GM23338 (cell line): ENCODE measurements at regions not wholly inside any gene's neighbourhood (a gene's known extent, or its start where the extent isn't known, plus 50 kb on each side); places are given as distances from the start of the nearest gene placed in this dataset.

ENCODE experiments used
- ATAC-seq: fragments of 200-7000 bp; cut with Tn5 transposase; 3 replicates; pipeline ENCODE4 v1.9.1; 2020
- DNase-seq: peaks from one replicate; pipeline ENCODE4 v3.0.0-alpha.2; 2015; ENCODE audit warnings: low spot score
- H2AFZ ChIP-seq: fragments of 200-600 bp; sonication (generic); 2 replicates; pipeline ENCODE4 v1.8.0; 2016; ENCODE audit warnings: antibody characterized with exemption, mild to moderate bottlenecking, moderate library complexity
- H3F3A ChIP-seq: fragments of 200-600 bp; sonication (generic); replicated peaks from 2 replicates; pipeline ENCODE4 v1.8.0; 2017; ENCODE audit warnings: antibody characterized with exemption, mixed run types, low read depth
- H3K27ac ChIP-seq: fragments of 200-600 bp; sonication (generic); 2 replicates; pipeline ENCODE4 v1.6.1; 2016; ENCODE audit warnings: low read depth
- H3K27me3 ChIP-seq: fragments of 200-600 bp; sonication (generic); 2 replicates; pipeline ENCODE4 v1.8.0; 2016; ENCODE audit warnings: mild to moderate bottlenecking, mixed run types, moderate library complexity; ENCODE audit not compliant: insufficient read depth
- H3K36me3 ChIP-seq: fragments of 200-600 bp; sonication (generic); 2 replicates; pipeline ENCODE4 v1.8.0; 2016; ENCODE audit warnings: mild to moderate bottlenecking; ENCODE audit not compliant: insufficient read depth
- H3K4me1 ChIP-seq: fragments of 200-600 bp; sonication (generic); 2 replicates; pipeline ENCODE4 v1.8.0; 2016; ENCODE audit warnings: mild to moderate bottlenecking, moderate library complexity; ENCODE audit not compliant: insufficient read depth
- H3K4me2 ChIP-seq: fragments of 200-600 bp; sonication (generic); 2 replicates; pipeline ENCODE4 v1.7.1; 2017; ENCODE audit warnings: mixed run types
- H3K4me3 ChIP-seq: fragments of 200-600 bp; sonication (generic); 2 replicates; pipeline ENCODE4 v1.6.1; 2016; ENCODE audit warnings: mixed run types
- H3K79me2 ChIP-seq: fragments of 200-600 bp; sonication (generic); replicated peaks from 2 replicates; pipeline ENCODE4 v1.8.0; 2017; ENCODE audit warnings: mild to moderate bottlenecking; ENCODE audit not compliant: insufficient read depth
- H3K9me2 ChIP-seq: fragments of 200-600 bp; sonication (generic); 2 replicates; pipeline ENCODE4 v1.8.0; 2017; ENCODE audit not compliant: insufficient read depth
- H4K20me1 ChIP-seq: fragments of 200-600 bp; sonication (generic); replicated peaks from 2 replicates; pipeline ENCODE4 v1.8.0; 2017; ENCODE audit warnings: mild to moderate bottlenecking; ENCODE audit not compliant: insufficient read depth
- H3K27ac Mint-ChIP-seq: 2 replicates; pipeline ENCODE4 v1.8.0; 2020; ENCODE audit warnings: inconsistent platforms, mild to moderate bottlenecking, moderate library complexity, mixed read lengths
- H3K27me3 Mint-ChIP-seq: 3 replicates; pipeline ENCODE4 v1.8.0; 2022; ENCODE audit warnings: low read depth, mild to moderate bottlenecking, moderate library complexity, mixed read lengths, inconsistent platforms; ENCODE audit not compliant: insufficient read depth, poor library complexity
- H3K36me3 Mint-ChIP-seq: 3 replicates; pipeline ENCODE4 v1.8.0; 2021; ENCODE audit warnings: low read depth, mild to moderate bottlenecking, inconsistent platforms, moderate library complexity, mixed read lengths
- H3K4me1 Mint-ChIP-seq: 3 replicates; pipeline ENCODE4 v1.8.0; 2020; ENCODE audit warnings: mild to moderate bottlenecking, inconsistent platforms, mixed read lengths
- H3K4me3 Mint-ChIP-seq: 3 replicates; pipeline ENCODE4 v1.8.0; 2021; ENCODE audit warnings: moderate library complexity, mild to moderate bottlenecking, inconsistent platforms, mixed read lengths
- H3K9me3 Mint-ChIP-seq: 3 replicates; pipeline ENCODE4 v1.8.0; 2020; ENCODE audit warnings: moderate library complexity, mild to moderate bottlenecking, inconsistent platforms, mixed read lengths
- CREB1 ChIP-seq: fragments of 250-450 bp; sonication (Bioruptor Pico); IDR thresholded peaks from 2 replicates; pipeline ENCODE4 v1.5.0; 2020; ENCODE audit warnings: low read depth, mild to moderate bottlenecking, moderate library complexity
- CTCF ChIP-seq, 2 experiments: fragments of 200-600 bp in 1 of 2; sonication (generic) in 1 of 2; conservative IDR thresholded peaks; 2 replicates each; pipeline versions ENCODE4 v1.5.1 to v1.6.1; 2016 to 2017; ENCODE audit warnings: antibody characterized with exemption in 2 of 2, low read depth in 2 of 2, mild to moderate bottlenecking in 2 of 2, moderate library complexity in 1 of 2
- EZH2 ChIP-seq: fragments of 200-600 bp; sonication (generic); IDR thresholded peaks from one replicate; pipeline ENCODE4 v1.8.0; 2017; ENCODE audit warnings: antibody characterized with exemption, mild to moderate bottlenecking, low read depth; ENCODE audit not compliant: unreplicated experiment
- EZH2phosphoT487 ChIP-seq: fragments of 200-600 bp; sonication (generic); IDR thresholded peaks from one replicate; pipeline ENCODE4 v1.8.1; 2018; ENCODE audit warnings: antibody characterized with exemption; ENCODE audit not compliant: unreplicated experiment
- POLR2AphosphoS5 ChIP-seq: IDR thresholded peaks from 2 replicates; pipeline ENCODE4 v1.6.1; 2016; ENCODE audit warnings: antibody characterized with exemption, low read depth
- REST ChIP-seq: IDR thresholded peaks from one replicate; pipeline ENCODE4 v1.6.1; 2018; ENCODE audit warnings: antibody characterized with exemption; ENCODE audit not compliant: unreplicated experiment
- ZNF331 ChIP-seq: fragments of 250-450 bp; sonication (Bioruptor Pico); IDR thresholded peaks from 2 replicates; pipeline ENCODE4 v1.5.0; 2020; ENCODE audit warnings: low read depth, mild to moderate bottlenecking, moderate library complexity
- ZNF462 ChIP-seq: fragments of 250-450 bp; sonication (Bioruptor Pico); IDR thresholded peaks from 2 replicates; pipeline ENCODE4 v1.5.0; 2020; ENCODE audit warnings: mild to moderate bottlenecking, moderate library complexity

- TF ChIP-seq ZNF462 (CRISPR knock-in tag) (no peak), EZH2phosphoT487 (no peak), ZNF331 (CRISPR knock-in tag) (no peak)
These were observed 60.6 kb upstream of the AKT3 start (continued) for GRCh38 chr1:243910607-243911006.

- H3K79me2 ChIP-seq, result no peaks in the 10 kb centered on the region
- no peaks in the 10 kb centered on the region for H3K4me1 Mint-ChIP-seq
- no peak overlapping the region for H2AFZ ChIP-seq
- H3K4me2 ChIP-seq, result no peak overlapping the region
- no peak overlapping the region for H3K27ac Mint-ChIP-seq
- TF ChIP-seq EZH2phosphoT487 (no peak), CTCF (conservative IDR thresholded peaks at IDR 0.05; ENCODE audit: low read depth in 2 of 2) (no peak), EZH2 (no peak), POLR2AphosphoS5 (no peak), CREB1 (CRISPR knock-in tag) (no peak), REST (peak; percentile 78), ZNF331 (CRISPR knock-in tag) (no peak)
- DNase-seq (peak; percentile 53), ATAC-seq (peak; percentile 51; the same call in 1 of the 3 replicates)
- no peaks in the 10 kb centered on the region for H3K36me3 ChIP-seq
- H3K9me3 Mint-ChIP-seq, result no peaks in the 10 kb centered on the region
- H3K4me3 ChIP-seq, result no peak overlapping the region
- H3K36me3 Mint-ChIP-seq, result no peaks in the 10 kb centered on the region
- no peak overlapping the region for H3K4me3 Mint-ChIP-seq
- no peaks in the 10 kb centered on the region for H3K27me3 ChIP-seq
- peaks cover 2% of the 10 kb centered on the region for H3K27me3 Mint-ChIP-seq
- no peaks in the 10 kb centered on the region for H3F3A ChIP-seq
- no peaks in the 10 kb centered on the region for H3K4me1 ChIP-seq
- H3K9me2 ChIP-seq, result no peaks in the 10 kb centered on the region
- H4K20me1 ChIP-seq, result no peaks in the 10 kb centered on the region
- H3K27ac ChIP-seq, result no peak overlapping the region
These were observed 53.9 kb upstream of the AKT3 start for GRCh38 chr1:243903895-243904294.
